ENCODE measurements at regions not wholly inside any gene's neighbourhood (a gene's known extent, or its start where the extent isn't known, plus 50 kb on each side); places are given as distances from the start of the nearest gene placed in this dataset.
"Not testable (repeated sequence)": the region's sequence is repeated elsewhere in the genome, so short reads cannot be mapped to it uniquely, and the experiment has no call there.

DNA sequence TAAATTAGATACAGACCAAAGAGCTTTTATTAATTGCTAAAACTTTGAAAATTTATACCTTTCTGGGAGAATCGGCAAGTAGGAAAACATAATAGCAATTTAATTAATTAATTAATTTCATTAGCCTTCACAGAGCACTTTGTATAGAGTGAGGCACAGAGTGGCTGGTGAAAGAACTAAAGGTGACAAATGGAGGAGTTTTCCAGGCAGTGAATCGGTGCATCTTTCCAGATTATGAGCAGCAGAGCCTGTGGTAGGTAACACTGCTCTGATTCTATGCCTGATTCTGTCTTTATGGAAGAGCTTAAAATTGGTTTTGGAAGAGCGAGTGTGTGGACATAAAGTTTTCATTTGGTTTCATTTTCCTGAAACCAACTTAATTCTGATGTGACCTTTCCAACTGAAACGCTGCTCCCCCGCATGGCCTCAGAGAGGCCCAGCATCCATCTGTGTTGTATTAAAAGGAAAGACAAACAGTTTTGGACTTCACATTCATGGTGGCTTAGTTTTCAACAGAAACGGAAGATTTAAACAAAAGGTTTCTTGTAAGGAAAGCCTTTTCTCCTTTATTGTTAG lies 188.9 kb upstream of the RPS23 start:
- Histone ChIP-seq H3K4me1 (ENCODE audit: low read depth) (peaks cover 12% of the 10 kb centered on the region), H3K27ac (no peak overlapping the region), H3K27me3 (no peaks in the 10 kb centered on the region), H3K9me3 (ENCODE audit: low read depth) (no peaks in the 10 kb centered on the region), H3K4me3 (no peak overlapping the region), H3K36me3 (no peaks in the 10 kb centered on the region)
- TF ChIP-seq, protein P1, sequence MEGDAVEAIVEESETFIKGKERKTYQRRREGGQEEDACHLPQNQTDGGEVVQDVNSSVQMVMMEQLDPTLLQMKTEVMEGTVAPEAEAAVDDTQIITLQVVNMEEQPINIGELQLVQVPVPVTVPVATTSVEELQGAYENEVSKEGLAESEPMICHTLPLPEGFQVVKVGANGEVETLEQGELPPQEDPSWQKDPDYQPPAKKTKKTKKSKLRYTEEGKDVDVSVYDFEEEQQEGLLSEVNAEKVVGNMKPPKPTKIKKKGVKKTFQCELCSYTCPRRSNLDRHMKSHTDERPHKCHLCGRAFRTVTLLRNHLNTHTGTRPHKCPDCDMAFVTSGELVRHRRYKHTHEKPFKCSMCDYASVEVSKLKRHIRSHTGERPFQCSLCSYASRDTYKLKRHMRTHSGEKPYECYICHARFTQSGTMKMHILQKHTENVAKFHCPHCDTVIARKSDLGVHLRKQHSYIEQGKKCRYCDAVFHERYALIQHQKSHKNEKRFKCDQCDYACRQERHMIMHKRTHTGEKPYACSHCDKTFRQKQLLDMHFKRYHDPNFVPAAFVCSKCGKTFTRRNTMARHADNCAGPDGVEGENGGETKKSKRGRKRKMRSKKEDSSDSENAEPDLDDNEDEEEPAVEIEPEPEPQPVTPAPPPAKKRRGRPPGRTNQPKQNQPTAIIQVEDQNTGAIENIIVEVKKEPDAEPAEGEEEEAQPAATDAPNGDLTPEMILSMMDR (IDR thresholded peaks at IDR 0.05; ENCODE audit: low read depth, low read length): peak; percentile 28
- peak in 1 of 2 donors; percentile 73 for DNase-seq (ENCODE audit: low read depth in 1 of 2, low spot score in 1 of 2)

DNA sequence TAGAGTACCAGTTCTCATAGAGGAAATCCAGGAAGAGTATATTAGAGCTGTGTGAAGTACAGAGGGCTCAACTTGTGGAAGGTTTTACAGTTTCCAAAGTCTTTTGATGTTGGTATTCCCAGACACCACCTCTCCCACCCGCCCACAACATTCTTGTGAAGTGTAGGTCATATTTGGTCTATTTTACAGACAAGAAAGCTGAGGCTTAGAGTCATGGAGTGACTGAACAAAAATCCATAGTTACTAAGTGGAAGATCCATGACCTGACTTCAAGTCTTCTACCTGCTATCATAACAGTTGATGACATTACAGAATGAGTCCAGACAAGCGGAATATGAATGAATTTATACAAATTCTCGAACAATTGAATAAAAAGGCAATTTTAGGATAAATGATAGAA lies 187.1 kb upstream of the RPS23 start:
- H3K27ac ChIP-seq: no peak overlapping the region
- peak in 1 of 2 donors; percentile 12 for DNase-seq (ENCODE audit: low read depth in 1 of 2, low spot score in 1 of 2)
- H3K36me3 ChIP-seq: no peaks in the 10 kb centered on the region
- no peak overlapping the region for H3K4me3 ChIP-seq
- peaks cover 5% of the 10 kb centered on the region for H3K4me1 ChIP-seq (ENCODE audit: low read depth)
- H3K9me3 ChIP-seq (ENCODE audit: low read depth): no peaks in the 10 kb centered on the region
- H3K27me3 ChIP-seq: no peaks in the 10 kb centered on the region
- TF ChIP-seq, protein P1 (IDR thresholded peaks at IDR 0.05; ENCODE audit: low read depth, low read length): no peak

DNA sequence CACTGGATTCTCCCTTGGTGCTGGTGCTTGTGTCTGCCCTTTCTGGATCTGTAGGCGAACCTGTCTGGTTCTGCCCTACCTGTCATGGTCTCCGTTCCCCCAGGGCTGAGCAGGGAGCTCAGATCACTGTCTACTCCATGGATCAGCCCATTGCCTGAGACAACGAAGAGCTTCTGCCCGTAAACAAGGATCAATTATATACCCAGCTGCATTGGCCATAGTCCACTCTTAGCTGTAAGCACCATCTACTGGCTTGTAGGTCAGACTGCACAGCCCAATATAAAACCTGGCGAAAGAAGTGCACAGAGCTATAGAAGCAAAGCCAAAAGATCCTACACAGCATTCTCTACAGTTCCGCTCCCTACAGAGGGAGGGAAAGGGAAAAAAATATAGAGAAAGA lies 181.5 kb upstream of the RPS23 start:
- H3K9me3 ChIP-seq (ENCODE audit: low read depth): no peaks in the 10 kb centered on the region
- H3K27me3 ChIP-seq: no peaks in the 10 kb centered on the region
- no peak overlapping the region for H3K4me3 ChIP-seq
- no peak for DNase-seq (ENCODE audit: low read depth in 1 of 2, low spot score in 1 of 2)
- no peak overlapping the region for H3K27ac ChIP-seq
- no peaks in the 10 kb centered on the region for H3K4me1 ChIP-seq (ENCODE audit: low read depth)
- TF ChIP-seq, protein P1 (IDR thresholded peaks at IDR 0.05; ENCODE audit: low read depth, low read length): no peak
- H3K36me3 ChIP-seq: no peaks in the 10 kb centered on the region

DNA sequence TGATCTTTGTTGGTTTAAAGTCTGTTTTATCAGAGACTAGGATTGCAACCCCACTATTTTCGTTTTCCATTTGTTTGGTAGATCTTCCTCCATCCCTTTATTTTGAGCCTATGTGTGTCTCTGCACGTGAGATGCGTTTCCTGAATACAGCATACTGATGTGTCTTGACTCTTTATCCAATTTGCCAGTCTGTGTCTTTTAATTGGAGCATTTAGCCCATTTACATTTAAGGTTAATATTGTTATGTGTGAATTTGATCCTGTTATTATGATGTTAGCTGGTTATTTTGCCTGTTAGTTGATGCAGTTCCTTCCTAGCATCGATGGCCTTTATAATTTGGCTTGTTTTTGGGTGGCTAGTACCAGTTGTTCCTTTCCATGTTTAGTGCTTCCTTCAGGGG lies 177.2 kb upstream of the RPS23 start:
- H3K9me3 ChIP-seq (ENCODE audit: low read depth); H3K36me3 ChIP-seq; H3K27me3 ChIP-seq; H3K4me1 ChIP-seq (ENCODE audit: low read depth); H3K4me3 ChIP-seq; DNase-seq (ENCODE audit: low read depth in 1 of 2, low spot score in 1 of 2); H3K27ac ChIP-seq: not testable (repeated sequence)

DNA sequence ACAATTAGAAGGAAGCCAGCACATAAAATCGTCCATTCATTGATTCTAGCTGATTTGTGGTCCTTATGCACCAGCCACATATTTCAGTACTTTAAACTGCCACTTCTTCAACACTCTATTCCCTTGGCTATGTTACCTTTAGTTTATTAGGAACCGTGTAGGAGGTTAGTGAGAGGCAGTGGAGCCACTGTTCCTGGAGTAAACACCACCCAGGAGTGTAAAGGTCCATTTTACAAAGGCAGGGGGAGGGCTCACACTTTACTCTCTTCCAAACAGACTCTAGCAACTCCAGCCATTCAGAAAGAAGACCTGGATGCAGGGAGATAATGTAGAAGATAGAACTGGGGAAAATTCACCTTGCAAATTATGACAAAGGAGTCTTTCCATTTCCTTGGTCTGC lies 170.2 kb upstream of the RPS23 start:
- H3K4me3 ChIP-seq: no peak overlapping the region

DNA sequence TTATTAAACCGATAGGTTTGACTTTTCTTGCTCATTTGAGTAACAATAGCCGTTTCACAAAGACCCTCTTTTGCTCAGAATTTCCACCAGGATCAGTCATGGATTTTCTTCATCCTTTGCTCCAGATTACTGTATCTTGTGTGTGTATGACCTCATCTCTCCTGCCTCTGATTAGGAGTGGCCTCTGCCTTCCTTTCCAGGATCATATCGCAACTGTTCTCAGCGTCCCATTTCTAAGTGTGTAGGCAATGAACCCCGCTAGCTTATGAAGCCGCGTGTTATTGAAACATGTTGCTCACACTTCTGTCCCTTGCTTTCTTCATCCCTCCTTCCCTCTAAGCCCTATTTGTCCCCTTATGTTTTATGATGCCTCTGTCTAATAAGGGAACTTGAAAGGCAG lies 169.8 kb upstream of the RPS23 start:
- Histone ChIP-seq H3K4me1 (ENCODE audit: low read depth) (no peaks in the 10 kb centered on the region), H3K9me3 (ENCODE audit: low read depth) (no peaks in the 10 kb centered on the region), H3K36me3 (no peaks in the 10 kb centered on the region), H3K27ac (no peak overlapping the region), H3K4me3 (no peak overlapping the region), H3K27me3 (no peaks in the 10 kb centered on the region)
- peak in 1 of 2 donors; percentile 48 for DNase-seq (ENCODE audit: low read depth in 1 of 2, low spot score in 1 of 2)
- TF ChIP-seq, protein P1 (IDR thresholded peaks at IDR 0.05; ENCODE audit: low read depth, low read length): no peak

More for the DNA sequence above, 170.2 kb upstream of the RPS23 start:
- Histone ChIP-seq H3K27me3 (no peaks in the 10 kb centered on the region), H3K36me3 (no peaks in the 10 kb centered on the region), H3K27ac (no peak overlapping the region), H3K4me1 (ENCODE audit: low read depth) (no peaks in the 10 kb centered on the region), H3K9me3 (ENCODE audit: low read depth) (no peaks in the 10 kb centered on the region)
- TF ChIP-seq, protein P1 (IDR thresholded peaks at IDR 0.05; ENCODE audit: low read depth, low read length): no peak
- DNase-seq (ENCODE audit: low read depth in 1 of 2, low spot score in 1 of 2): no peak

Measured in cardiac muscle cell (in vitro differentiated cells and primary cell).